Neural cell (in vitro differentiated cells): ENCODE measurements at regions not wholly inside any gene's neighbourhood (a gene's known extent, or its start where the extent isn't known, plus 50 kb on each side); places are given as distances from the start of the nearest gene placed in this dataset.

Source experiments
- CTCF ChIP-seq: fragments of 450-650 bp; IDR thresholded peaks from 2 replicates; pipeline ENCODE4 v1.5.1; 2014; ENCODE audit warnings: antibody characterized with exemption, mild to moderate bottlenecking, moderate library complexity; ENCODE audit not compliant: poor library complexity, severe bottlenecking
- EP300 ChIP-seq: fragments of 450-650 bp; conservative IDR thresholded peaks from 2 replicates; pipeline ENCODE4 v1.6.1; 2014; ENCODE audit warnings: antibody characterized with exemption, mild to moderate bottlenecking, moderate library complexity; ENCODE audit not compliant: poor library complexity, severe bottlenecking
- EZH2 ChIP-seq: fragments of 200-600, 300-800 bp; shearing (Covaris generic), sonication (generic); IDR thresholded peaks from 2 replicates; pipeline ENCODE4 v1.6.1; 2014; ENCODE audit warnings: antibody characterized with exemption, low read length, borderline replicate concordance, mild to moderate bottlenecking; ENCODE audit not compliant: insufficient read depth, poor library complexity, severe bottlenecking
- MXI1 ChIP-seq: fragments of 450-650 bp; conservative IDR thresholded peaks from 2 replicates; pipeline ENCODE4 v1.6.1; 2014; ENCODE audit warnings: antibody characterized with exemption, mild to moderate bottlenecking; ENCODE audit not compliant: poor library complexity, severe bottlenecking
- POLR2AphosphoS5 ChIP-seq: IDR thresholded peaks from 2 replicates; pipeline ENCODE4 v1.6.1; 2012
- REST ChIP-seq: IDR thresholded peaks from 2 replicates; pipeline ENCODE4 v1.6.1; 2012; ENCODE audit warnings: borderline replicate concordance
- SMC3 ChIP-seq: fragments of 450-650 bp; conservative IDR thresholded peaks from 2 replicates; pipeline ENCODE4 v1.6.1; 2014; ENCODE audit warnings: antibody characterized with exemption, mild to moderate bottlenecking, moderate library complexity; ENCODE audit not compliant: poor library complexity
- TAF1 ChIP-seq: IDR thresholded peaks from 2 replicates; pipeline ENCODE4 v1.6.1; 2012; ENCODE audit warnings: low read depth

- no peak for TF ChIP-seq MXI1
- no peak for TF ChIP-seq POLR2AphosphoS5
- TF ChIP-seq CTCF = no peak
- TF ChIP-seq TAF1 = no peak
- no peak for TF ChIP-seq EP300
- no peak for TF ChIP-seq EZH2
- no peak for TF ChIP-seq SMC3
- TF ChIP-seq REST = no peak
These were observed 432.9 kb upstream of the MYT1L start for GRCh38 chr2:2764001-2764355.
